Lung microvascular endothelial cell (primary cell): ENCODE measurements at regions not wholly inside any gene's neighbourhood (a gene's known extent, or its start where the extent isn't known, plus 50 kb on each side); places are given as distances from the start of the nearest gene placed in this dataset.
"Not testable (repeated sequence)": the region's sequence is repeated elsewhere in the genome, so short reads cannot be mapped to it uniquely, and the experiment has no call there.

Source experiments
- DNase-seq, 2 donors: peaks; one replicate each; pipeline versions ENCODE4 v3.0.0 to v3.0.0-alpha.2; 2010; ENCODE audit warnings: low read depth in 2 of 2

- DNase-seq, result no peak
These were observed 954.6 kb downstream of the EPHA3 start for GRCh38 chr3:90062016-90062415.

- no peak for DNase-seq
These were observed 955.3 kb downstream of the EPHA3 start for GRCh38 chr3:90062631-90063200.

- DNase-seq, result no peak
These were observed 961.4 kb downstream of the EPHA3 start for GRCh38 chr3:90068783-90069182.

- DNase-seq, result no peak
These were observed 962.3 kb downstream of the EPHA3 start for GRCh38 chr3:90069748-90070147.

- no peak for DNase-seq
These were observed 968.7 kb downstream of the EPHA3 start for GRCh38 chr3:90076136-90076535.

GRCh38 chr3:90080988-90081387, 973.6 kb downstream of the EPHA3 start:
- no peak for DNase-seq

GRCh38 chr3:90086297-90086696, 978.9 kb downstream of the EPHA3 start:
- DNase-seq, result not testable (repeated sequence)

- DNase-seq, result no peak
These were observed 980.3 kb downstream of the EPHA3 start for GRCh38 chr3:90087703-90088102.

- peak; percentile 1 to 9 for DNase-seq
These were observed 984.1 kb downstream of the EPHA3 start for GRCh38 chr3:90091549-90091948.

- DNase-seq, result no peak
These were observed 985.6 kb downstream of the EPHA3 start for GRCh38 chr3:90092994-90093393.

- no peak for DNase-seq
These were observed 988.4 kb downstream of the EPHA3 start for GRCh38 chr3:90095811-90096210.

- DNase-seq, result no peak
These were observed 992.1 kb downstream of the EPHA3 start for GRCh38 chr3:90099493-90099892.

GRCh38 chr3:90102146-90102545, 994.7 kb downstream of the EPHA3 start:
- no peak for DNase-seq

- no peak for DNase-seq
These were observed 1013.9 kb downstream of the EPHA3 start for GRCh38 chr3:90121326-90121725.

- no peak for DNase-seq
These were observed 1021.0 kb downstream of the EPHA3 start for GRCh38 chr3:90128391-90128790.

- DNase-seq, result no peak
These were observed 1022.3 kb downstream of the EPHA3 start for GRCh38 chr3:90129730-90130129.

- DNase-seq, result no peak
These were observed 1024.8 kb downstream of the EPHA3 start for GRCh38 chr3:90132197-90132596.

GRCh38 chr3:90134090-90134489, 1026.7 kb downstream of the EPHA3 start:
- DNase-seq, result no peak

- no peak for DNase-seq
These were observed 1029.2 kb downstream of the EPHA3 start for GRCh38 chr3:90136456-90137191.

GRCh38 chr3:90145094-90145860, 1037.9 kb downstream of the EPHA3 start:
- DNase-seq, result no peak

GRCh38 chr3:90180096-90180495, 1072.7 kb downstream of the EPHA3 start:
- DNase-seq, result no peak

- no peak for DNase-seq
These were observed 1073.1 kb downstream of the EPHA3 start for GRCh38 chr3:90180543-90180942.
